ENCODE measurements at regions not wholly inside any gene's neighbourhood (a gene's known extent, or its start where the extent isn't known, plus 50 kb on each side); places are given as distances from the start of the nearest gene placed in this dataset.

GRCh38 chr20:10824750-10825500 is 151.1 kb upstream of the JAG1 start:
- Histone ChIP-seq H3K4me2 (ENCODE audit: low read length, poor library complexity, severe bottlenecking) (no peak overlapping the region), H3K9me3 (ENCODE audit: control insufficient read depth, low read length) (no peaks in the 10 kb centered on the region), H2BK12ac (ENCODE audit: low read length in 2 of 2) (no peak overlapping the region), H2BK15ac (ENCODE audit: low read depth, poor library complexity, severe bottlenecking) (no peak overlapping the region), H3K4ac (ENCODE audit: low read depth in 1 of 2, low read length in 2 of 2) (no peak overlapping the region), H3K4me1 (ENCODE audit: control insufficient read depth, insufficient read depth, low read depth, low read length) (no peaks in the 10 kb centered on the region), H2BK5ac (ENCODE audit: low read depth, low read length, poor library complexity, severe bottlenecking) (no peak overlapping the region), H3K9ac (ENCODE audit: low read length) (no peak overlapping the region), H3K18ac (ENCODE audit: low read depth in 1 of 2, low read length in 2 of 2) (no peak overlapping the region), H2BK120ac (ENCODE audit: low read depth, low read length) (no peak overlapping the region), H3K4me3 (ENCODE audit: insufficient read depth in 1 of 2, low read depth in 1 of 2, low read length in 2 of 2) (no peak overlapping the region), H4K91ac (ENCODE audit: low read length) (no peak overlapping the region), H4K8ac (ENCODE audit: low read length) (no peak overlapping the region), H3K79me1 (replicated peaks; ENCODE audit: low read length, poor library complexity, severe bottlenecking) (no peaks in the 10 kb centered on the region), H2AFZ (ENCODE audit: low read depth, low read length) (no peak overlapping the region), H3K14ac (ENCODE audit: low read length in 2 of 2) (no peak overlapping the region), H2AK5ac (ENCODE audit: low read length, severe bottlenecking) (no peak overlapping the region), H3K27me3 (ENCODE audit: control insufficient read depth in 1 of 2, insufficient read depth in 1 of 2, low read length in 2 of 2) (no peaks in the 10 kb centered on the region), H3K23ac (ENCODE audit: low read length in 2 of 2) (no peak overlapping the region), H3K27ac (ENCODE audit: low read length, poor library complexity, severe bottlenecking) (no peak overlapping the region), H3K36me3 (ENCODE audit: control insufficient read depth in 1 of 2, insufficient read depth in 2 of 2, low read depth in 1 of 2, low read length in 2 of 2) (no peaks in the 10 kb centered on the region)
- DNase-seq = no peak
- 88% methylated on average over 11 of the region's 11 CpGs for WGBS

GRCh38 chr20:10826111-10826510 is 152.3 kb upstream of the JAG1 start:
- Histone ChIP-seq H3K36me3 (ENCODE audit: control insufficient read depth in 1 of 2, insufficient read depth in 2 of 2, low read depth in 1 of 2, low read length in 2 of 2) (no peaks in the 10 kb centered on the region), H3K4me2 (ENCODE audit: low read length, poor library complexity, severe bottlenecking) (no peak overlapping the region), H3K4me3 (ENCODE audit: insufficient read depth in 1 of 2, low read depth in 1 of 2, low read length in 2 of 2) (no peak overlapping the region), H3K14ac (ENCODE audit: low read length in 2 of 2) (no peak overlapping the region), H2BK15ac (ENCODE audit: low read depth, poor library complexity, severe bottlenecking) (no peak overlapping the region), H3K27me3 (ENCODE audit: control insufficient read depth in 1 of 2, insufficient read depth in 1 of 2, low read length in 2 of 2) (no peaks in the 10 kb centered on the region), H2BK120ac (ENCODE audit: low read depth, low read length) (no peak overlapping the region), H2BK12ac (ENCODE audit: low read length in 2 of 2) (no peak overlapping the region), H2BK5ac (ENCODE audit: low read depth, low read length, poor library complexity, severe bottlenecking) (no peak overlapping the region), H3K4ac (ENCODE audit: low read depth in 1 of 2, low read length in 2 of 2) (no peak overlapping the region), H3K9ac (ENCODE audit: low read length) (no peak overlapping the region), H3K23ac (ENCODE audit: low read length in 2 of 2) (no peak overlapping the region), H4K91ac (ENCODE audit: low read length) (no peak overlapping the region), H3K18ac (ENCODE audit: low read depth in 1 of 2, low read length in 2 of 2) (no peak overlapping the region), H3K9me3 (ENCODE audit: control insufficient read depth, low read length) (no peaks in the 10 kb centered on the region), H4K8ac (ENCODE audit: low read length) (no peak overlapping the region), H3K79me1 (replicated peaks; ENCODE audit: low read length, poor library complexity, severe bottlenecking) (no peaks in the 10 kb centered on the region), H3K27ac (ENCODE audit: low read length, poor library complexity, severe bottlenecking) (no peak overlapping the region), H2AFZ (ENCODE audit: low read depth, low read length) (no peak overlapping the region), H3K4me1 (ENCODE audit: control insufficient read depth, insufficient read depth, low read depth, low read length) (no peaks in the 10 kb centered on the region), H2AK5ac (ENCODE audit: low read length, severe bottlenecking) (no peak overlapping the region)
- no peak for DNase-seq
- no CpG with 5 or more reads among the region's 1 CpG for WGBS

DNA sequence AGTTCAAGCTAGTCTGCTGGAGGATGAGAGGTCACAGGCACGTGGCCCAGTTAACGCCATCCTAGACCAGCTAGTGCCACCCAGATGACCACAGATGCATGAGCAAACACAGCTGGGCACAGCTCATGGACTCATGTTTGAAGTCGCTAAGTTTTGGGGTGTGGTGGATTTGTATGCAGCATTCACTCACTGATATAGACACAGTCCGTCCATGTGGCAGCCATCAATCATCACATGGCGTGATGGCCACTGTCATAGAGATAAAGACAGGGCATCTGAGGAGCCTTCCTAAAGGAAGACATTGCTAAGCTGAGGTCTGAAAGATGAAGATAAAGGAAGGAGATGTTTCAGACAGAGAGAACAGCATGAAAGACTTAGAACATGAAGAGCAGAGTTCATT is 154.4 kb upstream of the JAG1 start:
- Histone ChIP-seq H2BK120ac (ENCODE audit: low read depth, low read length) (no peak overlapping the region), H3K4ac (ENCODE audit: low read depth in 1 of 2, low read length in 2 of 2) (no peak overlapping the region), H3K4me2 (ENCODE audit: low read length, poor library complexity, severe bottlenecking) (no peak overlapping the region), H2BK15ac (ENCODE audit: low read depth, poor library complexity, severe bottlenecking) (no peak overlapping the region), H3K14ac (ENCODE audit: low read length in 2 of 2) (no peak overlapping the region), H4K91ac (ENCODE audit: low read length) (no peak overlapping the region), H3K36me3 (ENCODE audit: control insufficient read depth in 1 of 2, insufficient read depth in 2 of 2, low read depth in 1 of 2, low read length in 2 of 2) (no peaks in the 10 kb centered on the region), H4K8ac (ENCODE audit: low read length) (no peak overlapping the region), H3K79me1 (replicated peaks; ENCODE audit: low read length, poor library complexity, severe bottlenecking) (no peaks in the 10 kb centered on the region), H2AK5ac (ENCODE audit: low read length, severe bottlenecking) (no peak overlapping the region), H3K18ac (ENCODE audit: low read depth in 1 of 2, low read length in 2 of 2) (no peak overlapping the region), H2BK12ac (ENCODE audit: low read length in 2 of 2) (no peak overlapping the region), H3K27ac (ENCODE audit: low read length, poor library complexity, severe bottlenecking) (no peak overlapping the region), H2BK5ac (ENCODE audit: low read depth, low read length, poor library complexity, severe bottlenecking) (no peak overlapping the region), H3K9me3 (ENCODE audit: control insufficient read depth, low read length) (no peaks in the 10 kb centered on the region), H3K4me1 (ENCODE audit: control insufficient read depth, insufficient read depth, low read depth, low read length) (no peaks in the 10 kb centered on the region), H3K9ac (ENCODE audit: low read length) (no peak overlapping the region), H2AFZ (ENCODE audit: low read depth, low read length) (no peak overlapping the region), H3K4me3 (ENCODE audit: insufficient read depth in 1 of 2, low read depth in 1 of 2, low read length in 2 of 2) (no peak overlapping the region), H3K23ac (ENCODE audit: low read length in 2 of 2) (no peak overlapping the region), H3K27me3 (ENCODE audit: control insufficient read depth in 1 of 2, insufficient read depth in 1 of 2, low read length in 2 of 2) (no peaks in the 10 kb centered on the region)
- no peak for DNase-seq
- 98% methylated on average over 5 of the region's 5 CpGs for WGBS

- Histone ChIP-seq H3K18ac (ENCODE audit: low read depth in 1 of 2, low read length in 2 of 2) (no peak overlapping the region), H2BK15ac (ENCODE audit: low read depth, poor library complexity, severe bottlenecking) (no peak overlapping the region), H3K4ac (ENCODE audit: low read depth in 1 of 2, low read length in 2 of 2) (no peak overlapping the region), H2AK5ac (ENCODE audit: low read length, severe bottlenecking) (no peak overlapping the region), H3K36me3 (ENCODE audit: control insufficient read depth in 1 of 2, insufficient read depth in 2 of 2, low read depth in 1 of 2, low read length in 2 of 2) (no peaks in the 10 kb centered on the region), H2AFZ (ENCODE audit: low read depth, low read length) (no peak overlapping the region), H4K8ac (ENCODE audit: low read length) (no peak overlapping the region), H3K4me3 (ENCODE audit: insufficient read depth in 1 of 2, low read depth in 1 of 2, low read length in 2 of 2) (no peak overlapping the region), H3K79me1 (replicated peaks; ENCODE audit: low read length, poor library complexity, severe bottlenecking) (no peaks in the 10 kb centered on the region), H3K27ac (ENCODE audit: low read length, poor library complexity, severe bottlenecking) (no peak overlapping the region), H3K23ac (ENCODE audit: low read length in 2 of 2) (no peak overlapping the region), H3K14ac (ENCODE audit: low read length in 2 of 2) (no peak overlapping the region), H3K9me3 (ENCODE audit: control insufficient read depth, low read length) (no peaks in the 10 kb centered on the region), H3K27me3 (ENCODE audit: control insufficient read depth in 1 of 2, insufficient read depth in 1 of 2, low read length in 2 of 2) (no peaks in the 10 kb centered on the region), H3K4me1 (ENCODE audit: control insufficient read depth, insufficient read depth, low read depth, low read length) (no peaks in the 10 kb centered on the region), H2BK12ac (ENCODE audit: low read length in 2 of 2) (no peak overlapping the region), H2BK120ac (ENCODE audit: low read depth, low read length) (no peak overlapping the region), H2BK5ac (ENCODE audit: low read depth, low read length, poor library complexity, severe bottlenecking) (no peak overlapping the region), H4K91ac (ENCODE audit: low read length) (no peak overlapping the region), H3K9ac (ENCODE audit: low read length) (no peak overlapping the region), H3K4me2 (ENCODE audit: low read length, poor library complexity, severe bottlenecking) (no peak overlapping the region)
- no peak for DNase-seq
Observed at GRCh38 chr20:10832141-10832540, 158.3 kb upstream of the JAG1 start.

Data from mesenchymal stem cell (in vitro differentiated cells and primary cell).